Naive B cell (primary cell): ENCODE measurements at regions not wholly inside any gene's neighbourhood (a gene's known extent, or its start where the extent isn't known, plus 50 kb on each side); places are given as distances from the start of the nearest gene placed in this dataset.

Experiments
- ATAC-seq, 2 donors: fragments of 150-1000 bp; cut with Tn5 transposase; 2 replicates each; pipeline ENCODE4 v1.10.0; 2021; ENCODE audit warnings: low read depth in 2 of 2, mild to moderate bottlenecking in 2 of 2, moderate library complexity in 2 of 2
- DNase-seq: peaks from one replicate; pipeline ENCODE4 v3.0.0; 2022
- H3K27ac Mint-ChIP-seq, 6 donors: one replicate each; pipeline ENCODE4 v1.8.0; 2020 to 2022; ENCODE audit warnings: mild to moderate bottlenecking in 6 of 6, mixed read lengths in 6 of 6, moderate library complexity in 5 of 6, inconsistent platforms in 2 of 6
- H3K27me3 Mint-ChIP-seq, 3 donors: one replicate each; pipeline ENCODE4 v1.8.0; 2021 to 2022; ENCODE audit warnings: mixed read lengths in 3 of 3, mild to moderate bottlenecking in 1 of 3
- H3K36me3 Mint-ChIP-seq, 2 donors: one replicate each; pipeline ENCODE4 v1.8.0; 2020 to 2022; ENCODE audit warnings: mixed read lengths in 2 of 2, inconsistent platforms in 1 of 2, mild to moderate bottlenecking in 1 of 2
- H3K4me1 Mint-ChIP-seq, 3 donors: one replicate each; pipeline ENCODE4 v1.8.0; 2020 to 2022; ENCODE audit warnings: mixed read lengths in 3 of 3, inconsistent platforms in 1 of 3, mild to moderate bottlenecking in 1 of 3, moderate library complexity in 1 of 3
- H3K4me3 Mint-ChIP-seq, 8 donors: one replicate each; pipeline ENCODE4 v1.8.0; 2020 to 2022; ENCODE audit warnings: mild to moderate bottlenecking in 8 of 8, mixed read lengths in 8 of 8, moderate library complexity in 8 of 8, inconsistent platforms in 2 of 8
- H3K9me3 Mint-ChIP-seq, 7 donors: one replicate each; pipeline ENCODE4 v1.8.0; 2020 to 2022; ENCODE audit warnings: mixed read lengths in 7 of 7, mild to moderate bottlenecking in 5 of 7, inconsistent platforms in 2 of 7, moderate library complexity in 1 of 7

DNA sequence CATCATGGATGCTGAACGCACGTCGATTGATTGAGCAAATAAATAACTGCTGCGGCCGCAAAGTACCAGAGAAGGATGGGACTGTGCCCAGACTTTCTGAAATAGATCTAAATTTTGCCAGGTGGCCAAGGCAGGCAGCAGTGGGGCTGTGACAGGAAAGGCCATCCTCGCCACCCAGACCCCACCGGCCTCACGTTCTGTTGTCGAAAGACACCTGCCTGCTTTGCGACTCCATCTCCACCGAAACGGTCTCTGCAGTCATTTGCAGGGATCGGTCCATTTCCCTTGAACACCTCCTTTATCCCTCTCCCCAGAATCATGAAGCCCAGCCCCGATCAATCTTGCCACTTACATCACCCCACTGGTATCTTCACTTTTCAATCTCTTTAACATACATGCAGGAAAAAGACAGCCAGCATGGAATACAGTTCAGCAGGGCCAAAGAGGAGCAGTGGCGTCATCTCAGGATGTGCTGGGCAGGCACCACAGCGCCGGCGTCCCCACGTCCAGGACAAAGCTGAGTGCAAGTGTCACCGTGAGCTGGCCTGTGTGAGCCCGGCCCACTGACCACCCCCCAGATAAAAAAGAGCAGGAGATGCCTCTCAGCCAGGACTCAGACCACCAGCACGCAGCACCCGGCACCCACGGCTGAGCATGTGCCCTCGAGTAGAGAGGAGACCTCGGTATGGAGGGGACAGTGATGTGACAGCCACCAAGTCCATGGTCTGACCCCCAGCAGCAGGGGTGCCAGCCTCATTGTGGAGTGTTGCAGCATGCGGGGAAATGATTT, 610.3 kb downstream of the TBC1D22A start:
- Mint-ChIP-seq H3K27ac (no peak overlapping the region), H3K4me3 (no peak overlapping the region), H3K9me3 (no peaks in the 10 kb centered on the region), H3K4me1 (peaks cover 0 to 4% (median 0%) of the 10 kb centered on the region in 3 donors), H3K27me3 (peaks cover 13 to 31% (median 17%) of the 10 kb centered on the region in 3 donors), H3K36me3 (no peaks in the 10 kb centered on the region)
- ATAC-seq (no peak), DNase-seq (no peak)

DNA sequence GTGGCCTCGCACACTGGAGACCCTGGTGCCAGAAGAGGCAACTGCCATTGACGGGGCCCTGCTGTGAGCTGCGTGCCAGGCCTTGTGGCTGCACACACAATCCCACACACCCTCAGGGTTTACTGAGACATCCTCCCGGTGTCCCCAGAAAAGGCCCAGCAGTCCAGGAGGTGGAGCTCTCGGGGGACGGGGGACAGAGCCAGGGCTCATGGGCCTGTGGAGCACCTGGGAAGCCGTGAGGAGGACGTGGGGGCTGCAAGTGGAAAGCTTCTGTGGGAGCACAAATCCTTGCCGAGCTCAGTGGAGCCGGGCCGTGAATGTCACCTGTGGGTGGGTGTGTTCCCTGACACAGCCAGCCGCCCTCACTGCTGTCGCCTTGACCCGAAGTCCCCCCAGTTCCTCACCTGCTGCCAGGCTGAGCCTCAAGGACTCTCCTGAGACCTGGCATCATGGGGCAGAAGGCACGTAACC, 609.7 kb downstream of the TBC1D22A start:
- Mint-ChIP-seq H3K36me3 (no peaks in the 10 kb centered on the region), H3K4me3 (no peak overlapping the region), H3K27ac (no peak overlapping the region), H3K27me3 (peaks cover 13 to 31% (median 20%) of the 10 kb centered on the region in 3 donors), H3K9me3 (no peaks in the 10 kb centered on the region), H3K4me1 (peaks cover 0 to 4% (median 0%) of the 10 kb centered on the region in 3 donors)
- DNase-seq (no peak), ATAC-seq (no peak)

DNA sequence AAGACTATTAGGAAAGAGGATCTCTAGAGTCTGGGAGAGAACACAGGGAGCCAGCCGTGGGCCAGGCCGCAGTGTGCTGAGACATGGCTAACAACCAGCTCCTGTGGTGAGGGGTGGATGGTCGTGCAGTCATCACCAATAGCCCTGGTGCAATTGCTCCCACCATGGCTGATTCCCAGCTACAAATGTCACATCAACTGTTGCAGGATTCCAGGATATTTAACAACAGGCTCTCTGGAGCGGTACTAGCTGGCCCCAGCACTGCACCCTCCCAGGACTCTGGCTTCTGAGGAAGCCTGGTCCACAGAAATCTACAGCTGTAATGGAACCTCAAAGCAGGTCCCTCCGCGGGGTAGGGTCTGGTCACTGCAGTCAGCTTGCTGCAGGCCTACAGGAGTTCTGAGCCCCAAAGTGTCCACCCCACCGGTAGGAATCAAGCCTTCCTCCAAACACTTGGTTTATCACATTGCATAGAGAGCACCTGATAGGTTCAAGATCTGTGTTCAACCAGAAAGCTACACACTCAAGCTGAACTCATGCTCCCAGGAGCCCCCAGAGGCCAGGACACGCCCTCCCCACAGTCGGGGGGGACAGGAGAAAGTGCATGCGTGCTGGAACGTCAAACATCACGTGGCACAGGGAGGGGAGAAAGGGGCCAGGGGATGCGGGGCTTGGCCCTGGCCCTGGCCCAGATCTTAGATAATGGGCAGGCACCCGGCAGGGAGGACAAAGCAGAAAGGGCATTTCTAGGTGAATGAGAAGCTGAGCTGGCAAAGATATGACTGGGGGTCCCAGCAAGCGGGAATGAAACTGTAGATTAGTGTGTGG, 609.0 kb downstream of the TBC1D22A start:
- DNase-seq: no peak
- no peaks in the 10 kb centered on the region for H3K36me3 Mint-ChIP-seq
- H3K27ac Mint-ChIP-seq: peak overlapping the region in 1 of 6 donors; percentile 56
- H3K4me3 Mint-ChIP-seq: no peak overlapping the region
- H3K4me1 Mint-ChIP-seq: peaks cover 0 to 4% (median 0%) of the 10 kb centered on the region in 3 donors
- peaks cover 20 to 31% (median 23%) of the 10 kb centered on the region in 3 donors for H3K27me3 Mint-ChIP-seq
- ATAC-seq: no peak
- H3K9me3 Mint-ChIP-seq: no peaks in the 10 kb centered on the region

DNA sequence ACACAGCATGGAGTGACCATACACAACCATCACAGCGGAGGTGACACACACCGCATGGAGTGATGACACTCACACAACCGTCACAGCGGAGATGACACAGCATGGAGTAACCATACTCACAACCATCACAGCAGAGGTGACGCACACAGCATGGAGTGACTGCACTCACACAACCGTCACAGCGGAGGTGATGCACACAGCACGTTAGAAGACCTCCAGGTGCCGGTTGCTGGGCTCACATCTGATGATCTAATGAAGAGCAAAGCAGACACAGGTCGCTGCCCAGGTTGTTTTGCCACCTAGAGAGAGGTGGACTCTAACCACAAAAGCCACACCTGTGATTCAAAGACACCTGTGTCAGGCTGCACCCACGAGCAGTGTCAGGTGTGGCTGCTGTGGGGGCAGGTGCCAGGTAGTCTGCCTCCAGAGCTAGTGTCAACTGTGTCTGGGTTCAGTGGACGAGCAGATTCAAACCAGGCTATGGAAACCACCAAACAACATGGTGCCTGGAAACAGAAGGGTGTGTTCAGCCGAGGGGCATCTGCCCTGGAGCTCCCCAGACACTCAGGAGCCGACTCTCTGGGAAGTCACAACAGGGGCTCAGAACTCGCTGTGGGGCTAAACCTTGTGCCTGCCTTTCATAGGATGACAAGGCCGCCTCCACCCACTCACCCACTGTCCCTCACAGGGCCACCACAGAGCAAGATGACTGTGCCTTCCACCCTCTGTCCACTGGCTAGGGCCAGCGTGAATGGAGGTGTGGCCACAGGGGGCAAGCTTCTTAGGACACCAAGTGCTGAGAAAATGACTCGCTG, 608.2 kb downstream of the TBC1D22A start:
- H3K4me1 Mint-ChIP-seq: peaks cover 0 to 4% (median 0%) of the 10 kb centered on the region in 3 donors
- no peaks in the 10 kb centered on the region for H3K36me3 Mint-ChIP-seq
- ATAC-seq: no peak
- H3K4me3 Mint-ChIP-seq: no peak overlapping the region
- H3K9me3 Mint-ChIP-seq: peaks cover 0 to 3% (median 0%) of the 10 kb centered on the region in 7 donors
- peaks cover 20 to 31% (median 29%) of the 10 kb centered on the region in 3 donors for H3K27me3 Mint-ChIP-seq
- H3K27ac Mint-ChIP-seq: no peak overlapping the region
- no peak for DNase-seq

DNA sequence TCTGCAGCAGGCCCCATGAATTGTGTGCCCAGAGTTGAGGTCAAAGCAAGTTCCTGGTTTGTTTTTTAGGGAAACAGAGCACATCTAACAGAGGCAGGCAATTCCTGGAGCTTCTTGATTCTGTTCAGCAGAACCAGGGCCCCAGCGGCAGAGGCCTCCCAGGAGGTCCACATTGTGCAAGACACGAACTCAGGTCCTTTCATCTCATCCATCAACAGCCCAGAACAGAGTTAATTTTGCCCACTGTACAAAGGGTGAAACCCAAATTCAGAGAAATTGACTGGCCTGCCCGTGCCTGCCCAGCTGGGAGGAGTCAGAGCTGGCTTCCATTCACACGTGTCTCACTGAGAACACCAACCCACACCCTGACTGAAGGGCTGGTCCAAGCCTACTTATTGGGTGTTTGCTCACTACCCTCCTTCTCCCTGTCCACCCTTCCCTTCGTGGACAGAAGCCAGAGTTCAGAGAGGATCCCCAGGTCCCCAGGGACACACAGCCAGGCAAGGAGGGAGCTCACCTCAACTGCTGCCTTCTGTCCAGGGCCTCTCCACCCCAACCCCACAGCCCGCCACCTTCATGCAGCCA, 607.1 kb downstream of the TBC1D22A start:
- no peaks in the 10 kb centered on the region for H3K36me3 Mint-ChIP-seq
- peaks cover 0 to 4% (median 0%) of the 10 kb centered on the region in 3 donors for H3K4me1 Mint-ChIP-seq
- H3K27ac Mint-ChIP-seq: no peak overlapping the region
- no peak overlapping the region for H3K4me3 Mint-ChIP-seq
- H3K27me3 Mint-ChIP-seq: peaks cover 20 to 31% (median 29%) of the 10 kb centered on the region in 3 donors
- H3K9me3 Mint-ChIP-seq: peaks cover 0 to 7% (median under 1%) of the 10 kb centered on the region in 7 donors
- DNase-seq: no peak
- no peak for ATAC-seq

DNA sequence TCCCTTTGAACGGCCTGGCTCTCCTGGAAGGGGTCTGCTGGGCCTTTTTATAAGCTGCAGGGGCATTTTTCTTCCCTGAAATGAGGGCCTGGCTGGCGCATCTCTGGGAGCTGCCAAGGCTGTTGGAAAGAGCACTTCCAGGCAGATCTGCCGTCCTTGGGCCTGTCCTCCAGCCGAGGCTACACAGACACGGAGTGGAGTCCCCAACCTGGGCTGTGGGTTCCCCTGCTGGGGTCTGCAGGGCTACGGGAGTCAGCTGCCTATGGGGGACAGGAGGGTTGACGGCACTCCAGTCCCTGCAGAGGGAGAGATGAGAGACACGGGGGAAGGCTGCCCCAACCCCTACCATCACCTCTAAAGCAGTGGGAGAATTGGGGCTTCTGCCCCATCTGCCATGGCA, 606.6 kb downstream of the TBC1D22A start:
- Mint-ChIP-seq H3K4me3 (no peak overlapping the region), H3K27me3 (peaks cover 20 to 31% (median 29%) of the 10 kb centered on the region in 3 donors), H3K9me3 (peaks cover 0 to 11% (median 4%) of the 10 kb centered on the region in 7 donors), H3K36me3 (no peaks in the 10 kb centered on the region), H3K27ac (no peak overlapping the region), H3K4me1 (peaks cover 0 to 4% (median 0%) of the 10 kb centered on the region in 3 donors)
- ATAC-seq (no peak), DNase-seq (no peak)

DNA sequence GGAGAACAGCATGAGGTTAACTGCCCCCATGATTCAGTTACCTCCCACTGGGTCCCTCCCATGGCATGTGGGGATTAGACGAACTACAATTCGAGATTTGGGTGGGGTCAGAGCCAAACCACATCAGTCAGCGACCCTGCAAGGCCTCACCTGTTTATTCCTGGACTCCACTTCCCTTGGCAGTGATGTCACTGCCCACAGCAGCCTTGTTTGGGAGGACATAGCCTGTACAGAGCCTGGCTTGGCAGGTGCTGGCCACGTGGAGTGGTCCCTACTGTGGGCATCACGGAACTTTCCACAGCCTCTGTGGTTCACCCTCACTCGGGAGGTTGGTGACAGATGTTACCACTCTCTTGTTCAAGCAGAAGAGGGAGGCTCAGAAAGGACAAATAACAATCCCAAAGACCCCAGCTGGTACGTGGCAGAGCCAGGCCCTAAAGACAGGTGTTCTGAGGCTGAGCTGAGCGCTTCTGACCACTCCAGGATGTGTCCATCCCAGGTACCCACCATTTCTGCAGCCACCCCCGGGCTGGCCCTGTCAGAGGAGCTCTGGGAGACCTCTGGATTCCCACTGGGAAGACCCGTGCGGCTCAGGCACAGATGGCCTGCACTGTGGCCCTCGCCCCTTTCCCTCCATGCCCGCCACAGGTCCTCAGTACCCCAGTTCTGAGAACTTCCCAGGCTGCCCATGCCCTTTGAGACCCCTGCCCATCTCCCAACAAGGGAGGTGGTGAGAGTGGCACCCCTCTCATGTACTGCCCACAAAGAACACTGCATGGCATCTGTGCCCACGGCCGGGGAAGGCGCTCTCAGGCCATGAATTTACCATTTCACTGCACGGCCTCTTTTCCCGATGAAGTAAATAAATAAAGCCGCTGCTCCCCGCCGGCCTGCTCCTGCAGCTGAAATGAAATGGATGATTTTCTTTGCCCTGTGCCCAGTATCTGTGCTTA, 605.8 kb downstream of the TBC1D22A start:
- H3K4me3 Mint-ChIP-seq: peak overlapping the region in 1 of 8 donors; percentile 9
- peaks cover 0 to 4% (median 0%) of the 10 kb centered on the region in 3 donors for H3K4me1 Mint-ChIP-seq
- peak overlapping the region in 1 of 6 donors; percentile 47 for H3K27ac Mint-ChIP-seq
- H3K9me3 Mint-ChIP-seq: peaks cover 0 to 12% (median 4%) of the 10 kb centered on the region in 7 donors
- H3K36me3 Mint-ChIP-seq: no peaks in the 10 kb centered on the region
- ATAC-seq (no peak), DNase-seq (no peak)
- H3K27me3 Mint-ChIP-seq: peaks cover 20 to 31% (median 26%) of the 10 kb centered on the region in 3 donors

DNA sequence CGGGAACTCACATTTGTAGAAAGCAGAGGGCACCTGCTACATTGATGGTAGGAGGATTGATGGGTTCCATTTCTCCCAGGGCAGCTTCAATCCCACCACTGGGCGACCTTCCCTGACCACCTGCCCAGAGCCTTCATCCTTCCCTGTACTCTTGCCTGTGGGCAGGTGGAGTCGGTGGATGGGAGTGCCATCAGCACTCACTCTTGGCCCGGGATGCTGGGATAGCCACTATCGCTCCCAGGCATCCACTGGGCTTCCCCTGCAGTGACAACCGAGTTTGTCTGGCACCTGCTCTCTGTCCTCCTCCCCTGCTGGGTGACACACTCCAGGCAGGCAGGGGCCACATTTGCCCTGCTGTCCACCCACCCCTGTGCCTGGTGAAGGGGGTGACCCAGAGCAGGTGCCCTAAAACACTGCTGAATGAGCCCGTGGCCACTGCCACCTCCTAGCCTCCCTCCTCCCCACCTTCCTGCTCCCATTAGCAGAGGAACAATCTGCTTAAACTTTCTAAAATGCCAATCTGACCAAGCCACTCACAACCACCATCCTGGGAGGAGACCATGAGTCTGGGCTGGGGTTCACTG, 604.7 kb downstream of the TBC1D22A start:
- H3K36me3 Mint-ChIP-seq: no peaks in the 10 kb centered on the region
- H3K4me3 Mint-ChIP-seq: peak overlapping the region in 1 of 8 donors; percentile 52
- H3K4me1 Mint-ChIP-seq: peaks cover 0 to 4% (median 0%) of the 10 kb centered on the region in 3 donors
- no peak for ATAC-seq
- peaks cover 0 to 22% (median 4%) of the 10 kb centered on the region in 7 donors for H3K9me3 Mint-ChIP-seq
- DNase-seq: no peak
- peak overlapping the region in 1 of 6 donors; percentile 72 for H3K27ac Mint-ChIP-seq
- peaks cover 20 to 24% (median 21%) of the 10 kb centered on the region in 3 donors for H3K27me3 Mint-ChIP-seq

DNA sequence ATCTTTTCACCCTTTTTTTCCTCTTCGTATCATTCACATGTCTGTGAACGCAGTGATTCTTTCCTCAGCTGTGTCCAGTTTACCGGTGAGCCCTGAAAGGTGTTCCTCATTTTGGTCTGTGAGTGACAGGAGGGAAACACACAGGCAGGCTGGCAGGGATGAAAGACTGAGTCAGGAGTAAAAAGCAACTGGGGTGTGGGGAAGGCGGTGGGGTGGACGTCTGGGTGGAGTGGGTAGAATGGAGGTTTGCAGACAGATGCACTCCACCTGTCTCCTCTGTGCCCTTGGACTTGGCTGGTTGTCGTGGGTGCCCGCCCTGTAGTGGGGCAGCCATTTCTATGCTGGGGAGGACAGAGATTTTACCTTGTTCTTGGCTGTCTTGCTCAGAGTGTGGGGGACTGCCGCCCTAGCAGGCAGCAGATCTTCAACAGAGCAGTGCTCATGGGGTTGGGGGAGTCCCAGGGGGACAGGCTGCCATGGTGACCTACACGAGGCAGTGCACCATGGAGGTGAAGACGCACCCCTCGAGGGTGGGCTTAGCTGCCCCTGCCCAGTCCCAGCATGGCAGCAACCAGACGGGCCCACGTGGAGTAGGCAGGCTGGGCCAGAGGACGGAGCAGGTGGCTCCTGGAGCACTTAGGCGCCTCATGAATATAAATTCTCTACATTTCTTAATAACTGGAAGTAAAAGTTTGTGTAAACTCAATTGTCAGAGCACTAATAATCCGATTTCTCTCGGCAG, 603.7 kb downstream of the TBC1D22A start:
- Mint-ChIP-seq H3K4me1 (peaks cover 0 to 4% (median 0%) of the 10 kb centered on the region in 3 donors), H3K4me3 (no peak overlapping the region), H3K27me3 (peaks cover 13 to 24% (median 16%) of the 10 kb centered on the region in 3 donors), H3K36me3 (no peaks in the 10 kb centered on the region), H3K9me3 (peaks cover 0 to 32% (median 13%) of the 10 kb centered on the region in 7 donors), H3K27ac (no peak overlapping the region)
- DNase-seq: no peak
- ATAC-seq: no peak

DNA sequence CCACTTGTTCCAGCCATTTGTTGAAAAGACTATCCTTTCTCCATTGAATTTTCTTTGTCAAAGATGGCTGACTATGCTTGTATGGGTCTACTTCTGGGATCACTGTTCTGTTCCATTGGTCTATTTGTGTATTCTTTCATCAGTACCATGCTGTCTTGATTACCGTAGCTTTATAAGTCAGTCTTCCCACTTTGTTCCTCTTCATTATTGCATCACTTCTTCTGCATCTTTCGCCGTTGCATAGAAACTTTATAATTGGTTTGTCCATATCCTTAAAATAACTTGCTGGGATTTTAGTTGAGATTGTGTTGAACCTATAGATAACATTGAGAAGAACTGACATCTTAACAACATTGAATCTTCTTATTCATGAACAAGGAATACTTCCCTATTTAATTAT, 598.8 kb downstream of the TBC1D22A start:
- H3K27ac Mint-ChIP-seq: no peak overlapping the region
- ATAC-seq: no peak
- H3K27me3 Mint-ChIP-seq: peaks cover 6 to 11% (median 6%) of the 10 kb centered on the region in 3 donors
- no peak for DNase-seq
- H3K4me1 Mint-ChIP-seq: no peaks in the 10 kb centered on the region
- H3K9me3 Mint-ChIP-seq: peaks cover 0 to 33% (median 13%) of the 10 kb centered on the region in 7 donors
- H3K36me3 Mint-ChIP-seq: no peaks in the 10 kb centered on the region
- H3K4me3 Mint-ChIP-seq: no peak overlapping the region

DNA sequence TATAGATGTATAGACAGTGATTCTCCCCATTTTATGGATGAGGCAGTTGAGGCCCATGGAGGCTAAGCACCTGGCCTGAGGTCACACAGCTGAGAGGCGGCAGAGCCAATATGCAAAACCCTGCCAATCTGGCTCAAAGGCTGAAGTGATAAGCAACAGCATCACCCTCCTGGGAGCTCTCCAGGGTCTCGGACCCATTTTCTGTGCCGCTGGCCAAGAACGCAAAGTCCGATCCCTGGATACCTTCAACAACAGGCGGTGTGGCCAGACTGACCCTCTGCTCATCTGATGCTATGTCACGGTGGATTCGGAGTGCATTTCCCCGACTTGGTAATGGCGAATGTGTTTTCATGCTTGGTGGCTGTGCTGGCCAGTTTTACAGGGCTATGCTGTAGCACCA, 595.0 kb downstream of the TBC1D22A start:
- Mint-ChIP-seq H3K27me3 (peaks cover 0 to 15% (median 6%) of the 10 kb centered on the region in 3 donors), H3K9me3 (peaks cover 0 to 14% (median 6%) of the 10 kb centered on the region in 7 donors), H3K4me1 (no peaks in the 10 kb centered on the region), H3K4me3 (no peak overlapping the region), H3K27ac (no peak overlapping the region), H3K36me3 (no peaks in the 10 kb centered on the region)
- ATAC-seq (no peak), DNase-seq (no peak)
